HG02759 (cell line): ENCODE measurements at regions not wholly inside any gene's neighbourhood (a gene's known extent, or its start where the extent isn't known, plus 50 kb on each side); places are given as distances from the start of the nearest gene placed in this dataset.
A peak's percentile ranks its signal among the peaks of the same experiment; 100 is the strongest.

Source experiments
- ATAC-seq: cut with Tn5 transposase; IDR thresholded peaks from one replicate; pipeline ENCODE4 v1.9.1; 2021; ENCODE audit warnings: mild to moderate bottlenecking, moderate library complexity; ENCODE audit not compliant: unreplicated experiment

- ATAC-seq, result no peak
Observed at GRCh38 chr1:234941321-234942011, 187.2 kb downstream of the TOMM20 start.

DNA sequence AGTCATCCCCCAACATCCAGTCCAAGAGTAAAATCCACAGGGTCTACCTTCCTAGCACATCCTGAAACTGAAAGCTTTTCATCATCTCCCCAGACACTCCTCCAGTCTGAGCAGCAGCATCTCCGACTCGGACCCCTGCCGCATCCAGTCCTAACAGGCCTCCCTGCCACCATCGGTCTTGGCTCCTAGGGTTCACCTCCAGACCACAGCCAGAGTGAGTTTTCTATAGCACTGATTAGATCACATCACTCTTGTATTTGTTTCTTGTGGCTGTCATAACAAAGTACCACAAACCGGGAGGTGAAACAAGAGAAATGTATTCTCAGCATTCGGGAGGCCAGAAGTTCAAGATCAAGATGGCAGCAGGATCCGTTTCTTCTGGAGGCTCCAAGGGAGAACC, 187.8 kb downstream of the TOMM20 start:
- ATAC-seq, result no peak

GRCh38 chr1:234938924-234939323, 189.7 kb downstream of the TOMM20 start:
- ATAC-seq, result no peak

- ATAC-seq, result no peak
Observed at GRCh38 chr1:234938135-234938534, 190.5 kb downstream of the TOMM20 start.

DNA sequence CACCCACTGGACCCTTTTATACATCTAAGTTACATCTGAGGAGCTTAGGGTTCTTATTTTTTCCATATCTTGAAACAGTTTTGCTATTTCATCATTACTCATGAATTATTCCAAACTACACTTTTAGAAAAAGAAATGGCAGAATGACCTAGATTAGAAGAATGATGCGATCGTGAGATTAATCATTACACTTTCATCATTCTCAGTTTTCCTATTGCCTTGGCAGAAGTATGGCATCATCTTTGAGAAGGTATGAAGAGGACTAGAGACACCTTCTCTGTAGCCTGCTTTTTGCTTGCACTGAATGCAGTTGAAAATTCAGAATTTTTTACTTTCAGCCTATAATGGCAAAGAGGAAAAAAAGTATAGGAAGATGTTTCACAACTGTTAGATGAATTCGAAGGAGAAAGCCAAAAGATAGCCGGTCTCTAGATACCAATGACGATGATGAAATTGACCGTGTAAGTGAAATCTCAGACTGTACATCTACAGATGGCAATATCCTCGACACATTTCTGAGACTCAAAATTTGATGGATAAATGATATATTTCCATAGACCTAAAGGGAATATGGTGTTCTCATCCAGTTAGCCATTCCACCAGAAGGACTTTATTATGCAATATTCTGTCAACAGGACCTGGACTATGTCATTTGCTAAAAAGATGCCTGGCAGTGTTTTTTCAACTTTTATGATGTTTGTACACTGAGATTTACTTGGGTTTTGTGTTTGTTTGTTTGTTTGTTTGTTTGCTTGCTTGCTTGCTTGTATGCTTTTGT, 191.8 kb downstream of the TOMM20 start:
- ATAC-seq, result no peak

DNA sequence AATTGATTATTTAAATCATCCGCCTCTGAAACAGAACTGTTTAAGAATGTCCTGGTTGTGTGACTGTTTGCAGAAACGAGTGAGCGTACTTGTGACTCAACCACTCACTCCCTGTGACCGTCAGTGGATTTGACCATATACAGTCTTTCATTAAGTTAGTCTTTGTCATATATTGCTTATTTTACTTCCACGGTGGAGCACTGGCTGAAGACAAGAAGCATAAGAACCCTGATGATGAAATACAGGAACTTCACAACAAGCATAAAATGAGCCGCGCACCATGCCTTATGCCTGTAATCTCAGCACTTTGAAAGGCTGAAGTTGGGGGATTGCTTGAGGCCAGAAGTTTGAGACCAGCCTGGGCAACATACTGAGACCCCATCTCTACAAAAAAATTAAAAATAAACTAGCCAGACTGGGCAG, 194.0 kb downstream of the TOMM20 start:
- no peak for ATAC-seq

GRCh38 chr1:234933475-234933874, 195.2 kb downstream of the TOMM20 start:
- peak; percentile 90 for ATAC-seq

GRCh38 chr1:234932511-234933430, 195.9 kb downstream of the TOMM20 start:
- peak; percentile 19 for ATAC-seq

GRCh38 chr1:234932106-234932505, 196.5 kb downstream of the TOMM20 start:
- ATAC-seq, result no peak

GRCh38 chr1:234931404-234931973, 197.1 kb downstream of the TOMM20 start:
- ATAC-seq, result no peak

- ATAC-seq, result no peak
Observed at GRCh38 chr1:234929369-234929768, 199.3 kb downstream of the TOMM20 start.

GRCh38 chr1:234928642-234929041, 200.0 kb downstream of the TOMM20 start:
- ATAC-seq, result no peak

GRCh38 chr1:234927971-234928640, 200.5 kb downstream of the TOMM20 start:
- no peak for ATAC-seq

DNA sequence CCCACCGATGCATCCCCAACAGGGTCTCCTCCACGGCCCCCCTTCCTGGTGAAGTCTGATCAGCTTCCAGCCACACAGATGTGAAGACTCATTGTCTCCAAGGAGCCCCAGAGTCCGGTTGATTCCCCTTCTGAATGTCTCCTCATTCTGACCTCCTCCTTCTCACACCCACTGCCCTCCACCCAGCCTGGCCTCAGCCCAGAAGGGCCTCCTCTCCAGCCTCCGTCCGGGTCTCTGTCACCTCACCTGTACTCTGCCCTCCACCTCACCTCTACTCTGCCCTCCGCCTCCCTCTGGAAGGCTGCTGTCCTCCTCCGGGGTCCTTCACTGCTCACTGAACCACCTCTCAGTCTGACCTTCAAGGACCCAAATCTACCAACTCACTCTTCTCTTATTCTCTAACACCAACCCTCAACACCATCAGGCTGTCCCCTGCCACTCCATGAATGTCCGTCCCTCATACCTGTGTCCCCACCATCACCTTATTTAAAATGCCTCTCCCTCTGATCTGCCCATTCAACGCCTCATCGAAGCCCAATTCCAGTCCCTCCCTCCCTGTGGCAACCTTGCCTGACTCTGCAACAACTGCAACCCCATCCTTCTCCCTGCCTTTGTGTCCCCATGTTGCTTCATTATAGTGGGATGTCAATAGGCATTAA, 201.2 kb downstream of the TOMM20 start:
- peak; percentile 11 for ATAC-seq

DNA sequence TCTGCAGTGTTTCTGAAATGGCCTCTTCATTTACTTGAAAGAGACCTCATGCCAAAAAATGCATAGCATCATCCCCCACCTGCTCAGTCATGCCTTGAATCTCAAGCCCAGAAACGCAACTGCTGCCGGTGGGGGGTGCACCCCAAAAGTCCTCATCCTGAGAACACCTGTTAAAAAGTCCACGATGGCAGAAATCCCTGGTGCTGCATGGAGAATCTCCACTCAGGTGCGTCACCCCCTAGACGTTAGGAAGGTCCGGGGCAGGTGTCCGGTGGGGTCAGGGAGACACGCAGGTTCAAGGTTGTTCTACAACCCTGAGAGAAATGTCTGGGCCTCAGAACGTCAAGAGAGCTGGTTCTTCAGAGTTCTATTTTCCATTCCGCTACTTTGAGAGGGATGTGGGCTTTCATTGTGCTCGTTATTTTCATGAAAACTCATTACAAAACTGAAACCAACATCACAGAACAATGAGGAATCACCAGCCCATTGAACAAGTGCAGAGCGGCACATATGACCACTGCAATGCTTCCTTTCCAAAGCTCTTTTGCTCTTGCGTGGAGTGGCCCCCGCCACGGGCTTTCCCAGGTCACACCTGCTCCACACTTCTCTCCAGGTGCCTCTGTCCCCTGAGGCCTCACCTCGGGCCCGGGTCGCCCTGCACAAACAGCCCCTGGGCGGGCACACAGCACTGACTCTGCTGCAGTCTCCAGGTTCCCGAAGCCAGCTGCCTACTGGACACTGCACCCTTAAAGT, 201.9 kb downstream of the TOMM20 start:
- peak; percentile 84 for ATAC-seq

DNA sequence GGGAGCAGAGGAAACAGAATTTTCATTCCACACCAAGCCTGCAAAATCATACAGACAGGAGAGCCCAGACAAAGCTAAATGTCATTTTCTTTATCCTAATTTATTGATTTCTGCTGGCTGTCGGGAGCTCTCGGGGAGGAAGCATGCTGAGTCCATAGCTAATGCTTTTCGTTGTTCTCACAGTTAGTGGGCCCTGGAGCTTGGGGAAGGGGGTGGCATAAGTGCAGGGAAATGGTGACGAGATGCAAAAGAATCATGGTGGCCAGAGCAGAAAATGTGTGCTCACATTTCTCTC, 202.4 kb downstream of the TOMM20 start:
- no peak for ATAC-seq

DNA sequence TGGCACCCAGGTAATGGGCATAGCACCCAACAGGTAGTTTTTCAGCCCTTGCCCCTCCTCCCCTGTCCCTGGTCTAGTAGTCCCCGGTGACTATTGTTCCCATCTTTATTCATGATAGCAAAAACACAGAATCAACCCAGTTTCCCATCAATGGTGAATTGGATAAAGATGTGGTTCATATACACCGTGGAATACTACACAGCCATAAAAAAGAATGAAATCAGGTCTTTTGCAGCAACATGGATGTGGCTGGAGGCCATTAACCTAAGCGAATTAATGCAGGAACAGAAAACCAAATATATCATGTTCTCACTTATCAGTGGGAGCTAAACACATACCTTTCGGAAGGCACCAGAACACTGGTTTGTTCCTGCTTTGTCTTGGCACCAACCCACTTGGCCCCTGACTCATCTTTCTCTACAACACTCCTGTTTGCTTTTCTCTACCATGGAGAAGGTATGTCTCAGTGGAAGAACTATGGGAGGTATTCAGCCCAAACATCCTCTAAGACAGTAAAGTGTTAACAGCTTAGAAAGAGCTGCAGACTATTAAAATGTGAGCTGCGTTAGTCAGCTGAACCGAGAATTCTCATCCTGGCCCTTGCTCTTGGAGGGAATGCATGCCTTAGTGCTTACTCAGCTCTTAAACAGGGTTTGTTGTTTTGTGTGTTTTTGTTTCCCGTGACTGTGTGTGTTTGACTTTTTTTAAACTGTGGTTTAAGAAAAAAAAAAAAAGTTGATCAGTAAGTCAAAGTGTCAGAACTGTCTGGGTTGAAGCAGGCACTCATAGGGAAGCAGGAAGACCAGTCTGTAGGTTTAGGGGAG, 203.0 kb downstream of the TOMM20 start:
- peak; percentile 1 for ATAC-seq
